ENCODE measurements at regions not wholly inside any gene's neighbourhood (a gene's known extent, or its start where the extent isn't known, plus 50 kb on each side); places are given as distances from the start of the nearest gene placed in this dataset.

- DNase-seq (ENCODE audit: low read depth, low spot score), result no peak
- Histone ChIP-seq H3K9me3 (ENCODE audit: control insufficient read depth, low read depth, low read length) (no peaks in the 10 kb centered on the region), H2AFZ (ENCODE audit: control insufficient read depth, low read length) (no peak overlapping the region), H4K20me1 (ENCODE audit: control insufficient read depth, extremely low read depth, insufficient read depth, low read length) (no peaks in the 10 kb centered on the region), H3K36me3 (ENCODE audit: control insufficient read depth in 2 of 2, extremely low read depth in 1 of 2, insufficient read depth in 2 of 2, low read length in 2 of 2) (no peaks in the 10 kb centered on the region), H3K9me1 (ENCODE audit: control insufficient read depth, extremely low read depth, insufficient read depth, low read length) (no peaks in the 10 kb centered on the region), H3K27me3 (ENCODE audit: control insufficient read depth, extremely low read depth, insufficient read depth, low read length) (no peaks in the 10 kb centered on the region), H3K4me2 (ENCODE audit: control insufficient read depth, extremely low read depth, insufficient read depth, low read depth, low read length) (no peak overlapping the region), H3K79me2 (ENCODE audit: control insufficient read depth, insufficient read depth, low read length) (no peaks in the 10 kb centered on the region), H3K9ac (ENCODE audit: control insufficient read depth, extremely low read depth, insufficient read depth, low read length) (no peak overlapping the region), H3K4me1 (ENCODE audit: control insufficient read depth, extremely low read depth, insufficient read depth, low read length) (no peaks in the 10 kb centered on the region), H3K4me3 (ENCODE audit: control insufficient read depth in 2 of 3, extremely low read depth in 1 of 3, insufficient read depth in 2 of 3, low read depth in 1 of 3, low read length in 3 of 3) (no peak overlapping the region), H3K27ac (ENCODE audit: control insufficient read depth, insufficient read depth, low read length) (no peak overlapping the region)
- no peak for TF ChIP-seq EZH2 (IDR thresholded peaks at IDR 0.05; ENCODE audit: low read length)
- no peak for TF ChIP-seq CTCF (optimal IDR thresholded peaks at IDR 0.05 in 1 of 3, IDR thresholded peaks at IDR 0.05 in 1 of 3, conservative IDR thresholded peaks at IDR 0.05 in 1 of 3; ENCODE audit: extremely low read depth in 1 of 3, insufficient read depth in 2 of 3, low read length in 3 of 3)
- FAIRE-seq, result no peak
- dilution Hi-C loops (cut with MboI; ENCODE audit: extremely low pct_ligation_motif_present, low sequenced_read_pairs), result no loop called here
These were observed 394.5 kb upstream of the DDHD1 start for GRCh38 chr14:53547593-53547992.

DNA sequence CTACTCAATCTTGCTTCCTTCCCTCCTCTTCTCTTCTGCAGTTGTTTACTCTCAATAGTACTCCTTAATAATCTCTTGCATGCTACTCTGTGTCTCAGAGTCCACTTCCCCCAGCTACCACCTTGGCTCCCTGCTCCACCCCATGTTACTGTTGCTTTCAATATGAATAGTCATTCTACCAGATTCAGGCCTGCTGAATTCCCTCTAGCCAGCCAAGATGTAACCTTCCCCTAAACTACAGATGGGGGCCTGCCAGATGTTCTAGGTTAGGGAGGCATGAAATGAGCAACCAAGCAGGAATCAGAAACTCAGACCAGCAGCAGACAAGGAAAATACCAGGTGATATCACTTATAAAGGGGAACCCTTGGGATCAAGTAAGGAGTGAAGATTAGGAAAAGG is 392.1 kb upstream of the DDHD1 start:
- H3K4me3 ChIP-seq (ENCODE audit: control insufficient read depth in 2 of 3, extremely low read depth in 1 of 3, insufficient read depth in 2 of 3, low read depth in 1 of 3, low read length in 3 of 3), result no peak overlapping the region
- no peak for FAIRE-seq
- H2AFZ ChIP-seq (ENCODE audit: control insufficient read depth, low read length), result no peak overlapping the region
- no peak overlapping the region for H3K27ac ChIP-seq (ENCODE audit: control insufficient read depth, insufficient read depth, low read length)
- H3K9me1 ChIP-seq (ENCODE audit: control insufficient read depth, extremely low read depth, insufficient read depth, low read length), result no peaks in the 10 kb centered on the region
- H3K27me3 ChIP-seq (ENCODE audit: control insufficient read depth, extremely low read depth, insufficient read depth, low read length), result no peaks in the 10 kb centered on the region
- H3K9me3 ChIP-seq (ENCODE audit: control insufficient read depth, low read depth, low read length), result no peaks in the 10 kb centered on the region
- TF ChIP-seq CTCF (optimal IDR thresholded peaks at IDR 0.05 in 1 of 3, IDR thresholded peaks at IDR 0.05 in 1 of 3, conservative IDR thresholded peaks at IDR 0.05 in 1 of 3; ENCODE audit: extremely low read depth in 1 of 3, insufficient read depth in 2 of 3, low read length in 3 of 3) (no peak), EZH2 (IDR thresholded peaks at IDR 0.05; ENCODE audit: low read length) (no peak)
- no peaks in the 10 kb centered on the region for H3K36me3 ChIP-seq (ENCODE audit: control insufficient read depth in 2 of 2, extremely low read depth in 1 of 2, insufficient read depth in 2 of 2, low read length in 2 of 2)
- no peak overlapping the region for H3K9ac ChIP-seq (ENCODE audit: control insufficient read depth, extremely low read depth, insufficient read depth, low read length)
- no peak overlapping the region for H3K4me2 ChIP-seq (ENCODE audit: control insufficient read depth, extremely low read depth, insufficient read depth, low read depth, low read length)
- H4K20me1 ChIP-seq (ENCODE audit: control insufficient read depth, extremely low read depth, insufficient read depth, low read length), result no peaks in the 10 kb centered on the region
- dilution Hi-C loops (cut with MboI; ENCODE audit: extremely low pct_ligation_motif_present, low sequenced_read_pairs), result no loop called here
- no peak for DNase-seq (ENCODE audit: low read depth, low spot score)
- H3K79me2 ChIP-seq (ENCODE audit: control insufficient read depth, insufficient read depth, low read length), result no peaks in the 10 kb centered on the region
- no peaks in the 10 kb centered on the region for H3K4me1 ChIP-seq (ENCODE audit: control insufficient read depth, extremely low read depth, insufficient read depth, low read length)

All from keratinocyte (primary cell).